DOHH2 (cell line): ENCODE measurements at regions not wholly inside any gene's neighbourhood (a gene's known extent, or its start where the extent isn't known, plus 50 kb on each side); places are given as distances from the start of the nearest gene placed in this dataset.

Experiments
- H3F3A ChIP-seq: fragments of 200-600 bp; sonication (generic), shearing (Covaris generic); 2 replicates; pipeline ENCODE4 v1.6.0; 2016; ENCODE audit warnings: antibody characterized with exemption, mild to moderate bottlenecking; ENCODE audit not compliant: control insufficient read depth, insufficient read depth
- H3K27ac ChIP-seq: fragments of 200-600 bp; sonication (generic); 2 replicates; pipeline ENCODE4 v1.5.1; 2014; ENCODE audit warnings: low read depth, mild to moderate bottlenecking, low read length, moderate library complexity
- H3K27me3 ChIP-seq: fragments of 200-600 bp; sonication (generic); 2 replicates; pipeline ENCODE4 v1.6.1; 2014; ENCODE audit warnings: mild to moderate bottlenecking, low read length, mixed read lengths; ENCODE audit not compliant: control insufficient read depth
- H3K36me3 ChIP-seq: fragments of 200-600 bp; sonication (generic); 2 replicates; pipeline ENCODE4 v1.6.1; 2014; ENCODE audit warnings: mild to moderate bottlenecking, low read length, moderate library complexity, mixed read lengths; ENCODE audit not compliant: control insufficient read depth
- H3K4me1 ChIP-seq: fragments of 200-600 bp; sonication (generic); 2 replicates; pipeline ENCODE4 v1.6.1; 2014; ENCODE audit warnings: mild to moderate bottlenecking, low read length, mixed read lengths; ENCODE audit not compliant: control insufficient read depth
- H3K4me2 ChIP-seq: fragments of 200-600 bp; sonication (generic); 2 replicates; pipeline ENCODE4 v1.6.0; 2014; ENCODE audit warnings: mild to moderate bottlenecking, low read length, moderate library complexity
- H3K4me3 ChIP-seq: fragments of 200-600 bp; sonication (generic); 2 replicates; pipeline ENCODE4 v1.5.1; 2014; ENCODE audit warnings: mild to moderate bottlenecking, low read length, mixed read lengths
- H3K79me2 ChIP-seq: fragments of 200-600 bp; sonication (generic); 2 replicates; pipeline ENCODE4 v1.6.1; 2014; ENCODE audit warnings: mild to moderate bottlenecking, low read length, mixed read lengths; ENCODE audit not compliant: control insufficient read depth
- H3K9me2 ChIP-seq: fragments of 200-600 bp; sonication (generic); replicated peaks from 2 replicates; pipeline ENCODE4 v1.6.1; 2014; ENCODE audit warnings: mild to moderate bottlenecking, low read length, mixed read lengths; ENCODE audit not compliant: control insufficient read depth
- H3K9me3 ChIP-seq: fragments of 200-600 bp; sonication (generic); 2 replicates; pipeline ENCODE4 v1.6.1; 2014; ENCODE audit warnings: antibody characterized with exemption, low read length, mixed read lengths; ENCODE audit not compliant: control insufficient read depth, insufficient read depth
- H4K20me1 ChIP-seq: fragments of 200-600 bp; sonication (generic); 2 replicates; pipeline ENCODE4 v1.6.0; 2014; ENCODE audit warnings: low read depth, mild to moderate bottlenecking, antibody characterized with exemption, low read length, moderate library complexity; ENCODE audit not compliant: control insufficient read depth, insufficient read depth
- CTCF ChIP-seq: fragments of 200-600 bp; sonication (generic); IDR thresholded peaks from one replicate; pipeline ENCODE4 v1.5.1; 2014; ENCODE audit warnings: antibody characterized with exemption, mild to moderate bottlenecking, low read depth, low read length; ENCODE audit not compliant: poor library complexity, severe bottlenecking
- EZH2phosphoT487 ChIP-seq: fragments of 200-600 bp; sonication (generic); IDR thresholded peaks from 2 replicates; pipeline ENCODE4 v1.6.1; 2017; ENCODE audit warnings: borderline replicate concordance, mild to moderate bottlenecking, antibody characterized with exemption, low read length, moderate library complexity, mixed read lengths

GRCh38 chr4:33061727-33062126 is 2341.6 kb downstream of the PCDH7 start:
- H4K20me1 ChIP-seq: no peaks in the 10 kb centered on the region
- H3K9me3 ChIP-seq: no peaks in the 10 kb centered on the region
- H3K27me3 ChIP-seq: no peaks in the 10 kb centered on the region
- no peaks in the 10 kb centered on the region for H3F3A ChIP-seq
- H3K9me2 ChIP-seq: no peaks in the 10 kb centered on the region; the same call in 1 of the 2 replicates
- no peak overlapping the region for H3K27ac ChIP-seq
- H3K4me1 ChIP-seq: no peaks in the 10 kb centered on the region
- no peaks in the 10 kb centered on the region for H3K79me2 ChIP-seq
- H3K4me2 ChIP-seq: no peak overlapping the region
- no peak overlapping the region for H3K4me3 ChIP-seq
- no peaks in the 10 kb centered on the region for H3K36me3 ChIP-seq
- TF ChIP-seq EZH2phosphoT487 (no peak), CTCF (no peak)

GRCh38 chr4:33062155-33062806 is 2342.1 kb downstream of the PCDH7 start:
- H3K79me2 ChIP-seq: no peaks in the 10 kb centered on the region
- H3K9me2 ChIP-seq: no peaks in the 10 kb centered on the region; the same call in 1 of the 2 replicates
- no peaks in the 10 kb centered on the region for H3K36me3 ChIP-seq
- H3K9me3 ChIP-seq: no peaks in the 10 kb centered on the region
- H3K27me3 ChIP-seq: no peaks in the 10 kb centered on the region
- H3K4me2 ChIP-seq: no peak overlapping the region
- TF ChIP-seq EZH2phosphoT487 (no peak), CTCF (no peak)
- H3K4me1 ChIP-seq: no peaks in the 10 kb centered on the region
- no peak overlapping the region for H3K27ac ChIP-seq
- H3K4me3 ChIP-seq: no peak overlapping the region
- no peaks in the 10 kb centered on the region for H4K20me1 ChIP-seq
- no peaks in the 10 kb centered on the region for H3F3A ChIP-seq

GRCh38 chr4:33063241-33063640 is 2343.1 kb downstream of the PCDH7 start:
- H3K4me2 ChIP-seq: no peak overlapping the region

More at GRCh38 chr4:33063241-33063640, 2343.1 kb downstream of the PCDH7 start:
- TF ChIP-seq EZH2phosphoT487: no peak
- TF ChIP-seq CTCF: no peak
- Histone ChIP-seq H3K36me3 (no peaks in the 10 kb centered on the region), H3K79me2 (no peaks in the 10 kb centered on the region), H4K20me1 (no peaks in the 10 kb centered on the region), H3K4me1 (no peaks in the 10 kb centered on the region), H3K9me2 (no peaks in the 10 kb centered on the region; the same call in 1 of the 2 replicates), H3K27me3 (no peaks in the 10 kb centered on the region), H3F3A (no peaks in the 10 kb centered on the region), H3K4me3 (no peak overlapping the region), H3K9me3 (no peaks in the 10 kb centered on the region), H3K27ac (no peak overlapping the region)
